ENCODE measurements at regions not wholly inside any gene's neighbourhood (a gene's known extent, or its start where the extent isn't known, plus 50 kb on each side); places are given as distances from the start of the nearest gene placed in this dataset.

DNA sequence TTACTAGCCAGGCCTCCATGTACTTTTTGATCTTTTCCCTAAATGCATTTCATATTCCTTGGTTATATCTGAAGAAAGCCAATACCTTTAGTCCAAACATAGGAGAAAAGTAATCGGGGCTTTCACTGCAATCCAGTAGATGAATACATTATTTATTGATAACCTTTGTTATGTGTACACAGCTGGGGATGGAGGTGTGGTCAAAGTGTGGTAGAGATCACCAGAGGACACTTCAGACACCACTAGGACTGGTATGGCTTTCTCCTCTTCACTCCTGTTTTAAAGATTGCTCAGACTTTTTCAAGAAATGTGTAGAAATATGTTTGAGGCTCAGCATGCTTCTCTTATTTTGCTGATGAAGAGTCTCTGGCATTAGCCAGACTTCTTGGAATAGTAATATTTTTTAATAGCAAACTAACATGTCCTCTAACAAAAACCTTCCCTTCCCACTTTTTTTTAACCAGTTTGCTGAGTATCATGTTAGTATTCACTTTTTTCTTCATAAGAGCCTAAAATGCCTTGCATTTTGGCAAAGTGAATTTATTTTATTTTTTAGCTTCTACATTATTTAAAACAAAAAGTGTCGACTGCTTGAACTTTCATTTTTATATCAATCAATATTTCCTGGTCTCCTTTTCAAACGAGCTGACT, 65.6 kb upstream of the MBNL1 start:
- TF ChIP-seq POLR2A (IDR thresholded peaks at IDR 0.05; ENCODE audit: low read depth, low read length) (no peak), POLR2AphosphoS5 (IDR thresholded peaks at IDR 0.05; ENCODE audit: low read depth, low read length) (no peak)
